Omental fat pad (tissue), 3 donors: ENCODE measurements at regions not wholly inside any gene's neighbourhood (a gene's known extent, or its start where the extent isn't known, plus 50 kb on each side); places are given as distances from the start of the nearest gene placed in this dataset.
"Not testable (repeated sequence)": the region's sequence is repeated elsewhere in the genome, so short reads cannot be mapped to it uniquely, and the experiment has no call there.

Experiments used
- ATAC-seq: fragments of 150-250 bp; one replicate; pipeline ENCODE4 v1.9.1; 2016; ENCODE audit warnings: mild to moderate bottlenecking, moderate library complexity; ENCODE audit not compliant: low FRiP score
- DNase-seq: peaks from one replicate; pipeline ENCODE4 v3.0.0-alpha.2; 2019; ENCODE audit warnings: low spot score
- CTCF ChIP-seq, 3 donors: fragments of 450-650 bp; IDR thresholded peaks; one replicate each; pipeline ENCODE4 v1.5.1; 2016 to 2017; ENCODE audit warnings: antibody characterized with exemption in 3 of 3, mild to moderate bottlenecking in 3 of 3, moderate library complexity in 2 of 3

- no peak for TF ChIP-seq CTCF (IDR thresholded peaks at IDR 0.05)
- no peak for DNase-seq
- ATAC-seq = no peak
These were observed 203.3 kb downstream of the SEC23IP start for GRCh38 chr10:120095875-120096274.

GRCh38 chr10:120097766-120098165 lies 205.2 kb downstream of the SEC23IP start:
- ATAC-seq (no peak), DNase-seq (no peak)
- TF ChIP-seq CTCF (IDR thresholded peaks at IDR 0.05) = no peak

GRCh38 chr10:120098232-120098930 lies 205.9 kb downstream of the SEC23IP start:
- no peak for TF ChIP-seq CTCF (IDR thresholded peaks at IDR 0.05)
- DNase-seq (no peak), ATAC-seq (no peak)

- no peak for TF ChIP-seq CTCF (IDR thresholded peaks at IDR 0.05)
- DNase-seq (no peak), ATAC-seq (no peak)
These were observed 211.4 kb downstream of the SEC23IP start for GRCh38 chr10:120103738-120104560.

GRCh38 chr10:120105001-120105400 lies 212.5 kb downstream of the SEC23IP start:
- ATAC-seq = no peak
- DNase-seq = no peak
- TF ChIP-seq CTCF (IDR thresholded peaks at IDR 0.05) = no peak

- no peak for DNase-seq
- TF ChIP-seq CTCF (IDR thresholded peaks at IDR 0.05) = no peak
- no peak for ATAC-seq
These were observed 213.0 kb downstream of the SEC23IP start for GRCh38 chr10:120105492-120105891.

- no peak for TF ChIP-seq CTCF (IDR thresholded peaks at IDR 0.05)
- ATAC-seq (no peak), DNase-seq (no peak)
These were observed 216.4 kb downstream of the SEC23IP start for GRCh38 chr10:120108916-120109315.

GRCh38 chr10:120109725-120110124 lies 217.2 kb downstream of the SEC23IP start:
- DNase-seq, ATAC-seq: not testable (repeated sequence)
